ENCODE measurements at regions not wholly inside any gene's neighbourhood (a gene's known extent, or its start where the extent isn't known, plus 50 kb on each side); places are given as distances from the start of the nearest gene placed in this dataset.

DNA sequence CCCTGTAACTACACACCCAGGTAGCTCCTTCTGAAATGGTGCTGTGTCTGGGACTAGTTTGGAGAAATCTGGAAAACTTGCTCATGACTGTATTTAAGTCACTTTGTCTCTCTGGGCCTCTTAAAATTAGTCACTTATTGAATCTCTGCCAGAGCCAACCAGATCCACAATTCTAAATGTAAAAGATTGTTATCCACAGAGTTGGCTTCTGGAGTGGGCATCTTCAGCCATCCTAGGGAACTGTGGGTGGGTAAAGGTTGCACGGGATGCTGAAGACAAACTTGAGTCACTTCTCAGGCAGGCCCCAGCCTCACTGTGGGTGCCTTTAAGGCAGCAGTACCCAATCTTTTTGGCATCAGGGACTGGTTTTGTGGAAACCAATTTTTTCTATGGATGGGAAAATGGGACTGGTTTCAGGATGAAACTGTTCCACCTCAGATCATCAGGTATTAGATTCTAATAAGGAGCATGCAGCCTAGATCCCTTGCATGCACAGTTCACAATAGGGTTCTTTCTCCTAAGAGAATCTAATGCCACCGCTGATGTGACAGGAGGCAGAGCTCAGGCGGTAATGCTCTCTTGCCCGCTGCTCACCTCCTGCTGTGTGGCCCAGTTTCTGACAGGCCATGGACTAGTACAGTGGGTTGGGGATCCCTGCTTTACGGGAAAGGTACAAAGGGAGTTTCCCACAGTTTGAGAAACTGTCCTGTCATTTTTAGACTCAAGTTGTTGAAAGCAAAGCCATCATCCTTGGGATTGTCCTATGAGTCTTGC, 98.3 kb upstream of the SPRED2 start:
- TF ChIP-seq ZFX (IDR thresholded peaks at IDR 0.05; ENCODE audit: borderline replicate concordance) = no peak
- TF ChIP-seq, protein P1, sequence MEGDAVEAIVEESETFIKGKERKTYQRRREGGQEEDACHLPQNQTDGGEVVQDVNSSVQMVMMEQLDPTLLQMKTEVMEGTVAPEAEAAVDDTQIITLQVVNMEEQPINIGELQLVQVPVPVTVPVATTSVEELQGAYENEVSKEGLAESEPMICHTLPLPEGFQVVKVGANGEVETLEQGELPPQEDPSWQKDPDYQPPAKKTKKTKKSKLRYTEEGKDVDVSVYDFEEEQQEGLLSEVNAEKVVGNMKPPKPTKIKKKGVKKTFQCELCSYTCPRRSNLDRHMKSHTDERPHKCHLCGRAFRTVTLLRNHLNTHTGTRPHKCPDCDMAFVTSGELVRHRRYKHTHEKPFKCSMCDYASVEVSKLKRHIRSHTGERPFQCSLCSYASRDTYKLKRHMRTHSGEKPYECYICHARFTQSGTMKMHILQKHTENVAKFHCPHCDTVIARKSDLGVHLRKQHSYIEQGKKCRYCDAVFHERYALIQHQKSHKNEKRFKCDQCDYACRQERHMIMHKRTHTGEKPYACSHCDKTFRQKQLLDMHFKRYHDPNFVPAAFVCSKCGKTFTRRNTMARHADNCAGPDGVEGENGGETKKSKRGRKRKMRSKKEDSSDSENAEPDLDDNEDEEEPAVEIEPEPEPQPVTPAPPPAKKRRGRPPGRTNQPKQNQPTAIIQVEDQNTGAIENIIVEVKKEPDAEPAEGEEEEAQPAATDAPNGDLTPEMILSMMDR (IDR thresholded peaks at IDR 0.05) = no peak
- H3K27ac ChIP-seq = no peak overlapping the region

DNA sequence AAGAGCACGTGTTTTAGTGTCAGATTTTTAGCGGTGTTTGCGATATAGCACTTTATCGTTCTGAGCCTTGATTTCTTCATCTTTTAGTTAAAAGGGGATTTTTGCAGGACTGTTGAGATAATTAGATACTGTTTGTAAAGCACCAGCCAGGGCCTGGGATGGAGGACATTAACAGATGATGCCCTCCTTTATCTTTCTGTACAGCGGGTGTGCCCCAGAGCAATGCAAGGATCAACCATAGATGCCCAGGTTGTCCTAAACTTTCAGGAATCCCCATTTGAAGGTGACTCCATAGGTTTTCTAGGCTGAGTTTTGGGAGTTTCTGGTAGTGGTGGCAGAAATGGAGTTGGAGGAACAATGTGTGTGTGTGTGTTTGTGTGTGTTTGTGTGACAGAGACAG, 97.0 kb upstream of the SPRED2 start:
- TF ChIP-seq, protein P1 (IDR thresholded peaks at IDR 0.05) = no peak
- no peak for TF ChIP-seq ZFX (IDR thresholded peaks at IDR 0.05; ENCODE audit: borderline replicate concordance)
- H3K27ac ChIP-seq = no peak overlapping the region

DNA sequence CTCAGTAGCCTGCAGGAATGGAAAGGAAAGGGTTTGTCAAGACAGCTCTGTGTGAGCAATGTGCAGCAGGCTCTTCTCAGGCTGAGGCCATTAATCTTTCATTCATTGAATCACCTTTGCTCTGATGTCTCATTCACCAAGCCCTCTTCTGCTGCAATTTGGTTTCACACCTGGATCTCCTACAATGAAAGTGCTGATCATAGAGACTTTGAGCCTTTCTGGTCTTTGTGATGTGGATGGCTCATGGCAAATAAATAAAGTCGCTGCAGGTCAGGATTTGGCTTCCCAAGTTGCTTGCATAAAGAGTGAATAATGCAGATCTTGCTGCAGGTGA, 95.8 kb upstream of the SPRED2 start:
- TF ChIP-seq ZFX (IDR thresholded peaks at IDR 0.05; ENCODE audit: borderline replicate concordance) = no peak
- TF ChIP-seq, protein P1 (IDR thresholded peaks at IDR 0.05) = no peak

GRCh38 chr2:65527451-65528240, 95.2 kb upstream of the SPRED2 start:
- H3K27ac ChIP-seq = no peak overlapping the region
- no peak for TF ChIP-seq ZFX (IDR thresholded peaks at IDR 0.05; ENCODE audit: borderline replicate concordance)
- TF ChIP-seq, protein P1 (IDR thresholded peaks at IDR 0.05) = no peak

More for the DNA sequence above, 95.8 kb upstream of the SPRED2 start:
- H3K27ac ChIP-seq = no peak overlapping the region

- no peak overlapping the region for H3K27ac ChIP-seq
- TF ChIP-seq, protein P1 (IDR thresholded peaks at IDR 0.05) = no peak
- TF ChIP-seq ZFX (IDR thresholded peaks at IDR 0.05; ENCODE audit: borderline replicate concordance) = no peak
These were observed 93.3 kb upstream of the SPRED2 start for GRCh38 chr2:65525616-65526231.

- H3K27ac ChIP-seq = no peak overlapping the region
- TF ChIP-seq ZFX (IDR thresholded peaks at IDR 0.05; ENCODE audit: borderline replicate concordance) = no peak
- TF ChIP-seq, protein P1 (IDR thresholded peaks at IDR 0.05) = no peak
These were observed 90.5 kb upstream of the SPRED2 start for GRCh38 chr2:65522922-65523321.
